ENCODE measurements at regions not wholly inside any gene's neighbourhood (a gene's known extent, or its start where the extent isn't known, plus 50 kb on each side); places are given as distances from the start of the nearest gene placed in this dataset.
"Not testable (repeated sequence)": the region's sequence is repeated elsewhere in the genome, so short reads cannot be mapped to it uniquely, and the experiment has no call there.

- no peak for DNase-seq
Observed at GRCh38 chr9:103242025-103242424, 246.9 kb downstream of the CYLC2 start.

- DNase-seq: no peak
Observed at GRCh38 chr9:103242486-103242885, 247.4 kb downstream of the CYLC2 start.

GRCh38 chr9:103243553-103243952, 248.4 kb downstream of the CYLC2 start:
- no peak for DNase-seq

GRCh38 chr9:103245369-103245768, 250.2 kb downstream of the CYLC2 start:
- no peak for DNase-seq

- no peak for DNase-seq
Observed at GRCh38 chr9:103261951-103262350, 266.8 kb downstream of the CYLC2 start.

GRCh38 chr9:103266064-103266463, 270.9 kb downstream of the CYLC2 start:
- no peak for DNase-seq

- DNase-seq: no peak
Observed at GRCh38 chr9:103277240-103277639, 282.1 kb downstream of the CYLC2 start.

- no peak for DNase-seq
Observed at GRCh38 chr9:103281126-103281525, 286.0 kb downstream of the CYLC2 start.

GRCh38 chr9:103287361-103287760, 292.2 kb downstream of the CYLC2 start:
- no peak for DNase-seq

- DNase-seq: no peak
Observed at GRCh38 chr9:103296189-103296588, 301.1 kb downstream of the CYLC2 start.

GRCh38 chr9:103301051-103301450, 305.9 kb downstream of the CYLC2 start:
- no peak for DNase-seq

- no peak for DNase-seq
Observed at GRCh38 chr9:103304797-103305196, 309.7 kb downstream of the CYLC2 start.

GRCh38 chr9:103319979-103320378, 324.8 kb downstream of the CYLC2 start:
- DNase-seq: no peak

GRCh38 chr9:103323699-103324098, 328.6 kb downstream of the CYLC2 start:
- no peak for DNase-seq

- DNase-seq: no peak
Observed at GRCh38 chr9:103335461-103335860, 340.3 kb downstream of the CYLC2 start.

- no peak for DNase-seq
Observed at GRCh38 chr9:103355000-103355399, 359.9 kb downstream of the CYLC2 start.

GRCh38 chr9:103357980-103358379, 362.8 kb downstream of the CYLC2 start:
- DNase-seq: not testable (repeated sequence)

- no peak for DNase-seq
Observed at GRCh38 chr9:103361906-103362305, 366.8 kb downstream of the CYLC2 start.

- DNase-seq: no peak
Observed at GRCh38 chr9:103362986-103363385, 367.9 kb downstream of the CYLC2 start.

- DNase-seq: no peak
Observed at GRCh38 chr9:103364753-103365152, 369.6 kb downstream of the CYLC2 start.

GRCh38 chr9:103371152-103371551, 376.0 kb downstream of the CYLC2 start:
- no peak for DNase-seq

- DNase-seq: no peak
Observed at GRCh38 chr9:103372828-103373227, 377.7 kb downstream of the CYLC2 start.

GRCh38 chr9:103377667-103378066, 382.5 kb downstream of the CYLC2 start:
- no peak for DNase-seq

GRCh38 chr9:103397868-103398600, 402.9 kb downstream of the CYLC2 start:
- peak in 1 of 2 donors; percentile 10 for DNase-seq

GRCh38 chr9:103399535-103399934, 404.4 kb downstream of the CYLC2 start:
- DNase-seq: no peak
